GM23248 (cell line): ENCODE measurements at regions not wholly inside any gene's neighbourhood (a gene's known extent, or its start where the extent isn't known, plus 50 kb on each side); places are given as distances from the start of the nearest gene placed in this dataset.
A peak's percentile ranks its signal among the peaks of the same experiment; 100 is the strongest.

ENCODE experiments used
- DNase-seq: peaks from one replicate; pipeline ENCODE4 v3.0.0-alpha.2; 2015
- H2AFZ ChIP-seq: fragments of 200-600 bp; sonication (generic); 2 replicates; pipeline ENCODE4 v1.6.1; 2016; ENCODE audit warnings: antibody characterized with exemption
- H3F3A ChIP-seq: fragments of 200-600 bp; sonication (generic); 2 replicates; pipeline ENCODE4 v1.6.1; 2016; ENCODE audit warnings: mild to moderate bottlenecking, antibody characterized with exemption, mixed run types; ENCODE audit not compliant: insufficient read depth
- H3K27ac ChIP-seq: fragments of 200-600 bp; sonication (generic); 2 replicates; pipeline ENCODE4 v1.5.1; 2016; ENCODE audit warnings: mild to moderate bottlenecking
- H3K27me3 ChIP-seq: fragments of 200-600 bp; sonication (generic); replicated peaks from 2 replicates; pipeline ENCODE4 v1.6.1; 2016; ENCODE audit warnings: mild to moderate bottlenecking; ENCODE audit not compliant: insufficient read depth
- H3K36me3 ChIP-seq: fragments of 200-600 bp; sonication (generic); 2 replicates; pipeline ENCODE4 v1.6.1; 2016; ENCODE audit warnings: low read depth, mild to moderate bottlenecking
- H3K4me1 ChIP-seq: fragments of 200-600 bp; sonication (generic); 2 replicates; pipeline ENCODE4 v1.6.1; 2016; ENCODE audit warnings: mild to moderate bottlenecking; ENCODE audit not compliant: insufficient read depth
- H3K4me2 ChIP-seq: fragments of 200-600 bp; sonication (generic); one replicate; pipeline ENCODE4 v1.6.1; 2016; ENCODE audit warnings: mild to moderate bottlenecking; ENCODE audit not compliant: unreplicated experiment
- H3K4me3 ChIP-seq: fragments of 200-600 bp; sonication (generic); 2 replicates; pipeline ENCODE4 v1.5.1; 2016; ENCODE audit warnings: mild to moderate bottlenecking
- H3K79me2 ChIP-seq: fragments of 200-600 bp; sonication (generic); 2 replicates; pipeline ENCODE4 v1.6.1; 2016; ENCODE audit warnings: mild to moderate bottlenecking; ENCODE audit not compliant: insufficient read depth
- H3K9ac ChIP-seq: fragments of 200-600 bp; sonication (generic); 2 replicates; pipeline ENCODE4 v1.6.1; 2016; ENCODE audit warnings: mild to moderate bottlenecking
- H3K9me2 ChIP-seq: fragments of 200-600 bp; sonication (generic); 2 replicates; pipeline ENCODE4 v1.6.1; 2016; ENCODE audit warnings: mixed run types, mild to moderate bottlenecking, moderate library complexity; ENCODE audit not compliant: insufficient read depth
- H3K9me3 ChIP-seq: fragments of 200-600 bp; sonication (generic); one replicate; pipeline ENCODE4 v1.6.1; 2017; ENCODE audit warnings: low read depth
- H4K20me1 ChIP-seq: fragments of 200-600 bp; sonication (generic); 2 replicates; pipeline ENCODE4 v1.6.0; 2016; ENCODE audit not compliant: insufficient read depth
- EZH2 ChIP-seq: fragments of 200-600 bp; sonication (generic); IDR thresholded peaks from 2 replicates; pipeline ENCODE4 v1.6.1; 2018; ENCODE audit warnings: antibody characterized with exemption, mild to moderate bottlenecking; ENCODE audit not compliant: insufficient read depth, poor library complexity, severe bottlenecking
- EZH2phosphoT487 ChIP-seq: fragments of 200-600 bp; sonication (generic); IDR thresholded peaks from 2 replicates; pipeline ENCODE4 v1.6.1; 2018; ENCODE audit warnings: antibody characterized with exemption, moderate library complexity, mild to moderate bottlenecking, low read depth; ENCODE audit not compliant: insufficient read depth
- WGBS, 2 experiments: methylation state at CpG; one replicate each; pipeline ENCODE4 v1.1.6; 2015 to 2017; ENCODE audit warnings: low lambda C conversion rate in 2 of 2, low coverage in 1 of 2; ENCODE audit errors: missing lambda C conversion rate in 2 of 2; 5-methylcytosine and 5-hydroxymethylcytosine counted together
- in situ Hi-C: fragments of 300-500 bp; cut with MboI; formaldehyde crosslinking; loops from 2 replicates; pipeline ENCODE4 v1.15.0; 2020

GRCh38 chrX:40953369-40953768, 131.9 kb upstream of the USP9X start:
- Histone ChIP-seq H3F3A (no peaks in the 10 kb centered on the region), H3K4me2 (no peak overlapping the region), H3K27ac (no peak overlapping the region), H3K36me3 (no peaks in the 10 kb centered on the region), H4K20me1 (no peaks in the 10 kb centered on the region), H3K9me3 (no peaks in the 10 kb centered on the region), H2AFZ (peak overlapping the region; percentile 62; the same call in 1 of the 2 replicates), H3K4me1 (no peaks in the 10 kb centered on the region), H3K79me2 (no peaks in the 10 kb centered on the region), H3K9me2 (no peaks in the 10 kb centered on the region), H3K9ac (no peak overlapping the region), H3K4me3 (no peak overlapping the region), H3K27me3 (no peaks in the 10 kb centered on the region)
- in situ Hi-C loops: no loop called here
- DNase-seq: no peak
- 67 to 69% methylated on average over 2 of the region's 2 CpGs for WGBS, 2 experiments
- TF ChIP-seq EZH2 (no peak), EZH2phosphoT487 (no peak)

- in situ Hi-C loops: no loop called here
- Histone ChIP-seq H3K4me3 (no peak overlapping the region), H3K4me1 (no peaks in the 10 kb centered on the region), H3K4me2 (no peak overlapping the region), H3K27me3 (no peaks in the 10 kb centered on the region), H3K36me3 (no peaks in the 10 kb centered on the region), H3K79me2 (no peaks in the 10 kb centered on the region), H3F3A (no peaks in the 10 kb centered on the region), H3K9me2 (no peaks in the 10 kb centered on the region), H4K20me1 (no peaks in the 10 kb centered on the region), H3K9ac (no peak overlapping the region), H3K9me3 (no peaks in the 10 kb centered on the region), H2AFZ (no peak overlapping the region), H3K27ac (no peak overlapping the region)
- DNase-seq: no peak
- 63 to 64% methylated on average over 4 of the region's 4 CpGs for WGBS, 2 experiments
- no peak for TF ChIP-seq EZH2
- no peak for TF ChIP-seq EZH2phosphoT487
Observed at GRCh38 chrX:40960041-40960440, 125.2 kb upstream of the USP9X start.

- no peak for TF ChIP-seq EZH2phosphoT487
- no peak for TF ChIP-seq EZH2
- no peaks in the 10 kb centered on the region for H3K9me3 ChIP-seq
- H3F3A ChIP-seq: no peaks in the 10 kb centered on the region
- 73 to 78% methylated on average over 12 of the region's 12 CpGs for WGBS, 2 experiments
- H3K27me3 ChIP-seq: no peaks in the 10 kb centered on the region
- no peak overlapping the region for H3K9ac ChIP-seq
- no peaks in the 10 kb centered on the region for H3K9me2 ChIP-seq
- no peaks in the 10 kb centered on the region for H3K79me2 ChIP-seq
- in situ Hi-C loops: no loop called here
- no peak overlapping the region for H3K4me2 ChIP-seq
- no peak overlapping the region for H3K4me3 ChIP-seq
- H3K4me1 ChIP-seq: no peaks in the 10 kb centered on the region
- H3K36me3 ChIP-seq: no peaks in the 10 kb centered on the region
- H4K20me1 ChIP-seq: no peaks in the 10 kb centered on the region
- DNase-seq: no peak
- no peak overlapping the region for H2AFZ ChIP-seq
- H3K27ac ChIP-seq: no peak overlapping the region
Observed at GRCh38 chrX:40962793-40963407, 122.3 kb upstream of the USP9X start.

GRCh38 chrX:40964008-40964407, 121.2 kb upstream of the USP9X start:
- no peaks in the 10 kb centered on the region for H3K9me2 ChIP-seq
- no peak overlapping the region for H3K4me2 ChIP-seq
- H3K79me2 ChIP-seq: no peaks in the 10 kb centered on the region
- no peaks in the 10 kb centered on the region for H4K20me1 ChIP-seq
- TF ChIP-seq EZH2phosphoT487 (no peak), EZH2 (no peak)
- H3K36me3 ChIP-seq: no peaks in the 10 kb centered on the region
- in situ Hi-C loops: no loop called here
- no peaks in the 10 kb centered on the region for H3K4me1 ChIP-seq
- no peak overlapping the region for H3K9ac ChIP-seq
- no peak overlapping the region for H3K27ac ChIP-seq
- H3K9me3 ChIP-seq: no peaks in the 10 kb centered on the region
- no peak overlapping the region for H3K4me3 ChIP-seq
- H3F3A ChIP-seq: no peaks in the 10 kb centered on the region
- H2AFZ ChIP-seq: no peak overlapping the region
- no peaks in the 10 kb centered on the region for H3K27me3 ChIP-seq
- no peak for DNase-seq
- 14 to 27% methylated on average over 1 of the region's 1 CpG for WGBS, 2 experiments
